Neural cell (in vitro differentiated cells): ENCODE measurements at regions not wholly inside any gene's neighbourhood (a gene's known extent, or its start where the extent isn't known, plus 50 kb on each side); places are given as distances from the start of the nearest gene placed in this dataset.

Experiments
- H2AFZ ChIP-seq: fragments of 200-600, 300-800 bp; sonication (generic), shearing (Covaris generic); 2 replicates; pipeline ENCODE4 v1.6.0; 2014; ENCODE audit warnings: low read depth, mild to moderate bottlenecking, antibody characterized with exemption, low read length, moderate library complexity
- H3F3A ChIP-seq: fragments of 200-600 bp; shearing (Covaris generic); 2 replicates; pipeline ENCODE4 v1.6.1; 2016; ENCODE audit warnings: mild to moderate bottlenecking, moderate library complexity, mixed read lengths, antibody characterized with exemption, low read length; ENCODE audit not compliant: insufficient read depth, poor library complexity, severe bottlenecking
- H3K27ac ChIP-seq: fragments of 200-600, 300-800 bp; sonication (generic), shearing (Covaris generic); 2 replicates; pipeline ENCODE4 v1.5.1; 2014; ENCODE audit warnings: mild to moderate bottlenecking, low read length, moderate library complexity
- H3K27me3 ChIP-seq: fragments of 300-800, 200-600 bp; sonication (generic), shearing (Covaris generic); 2 replicates; pipeline ENCODE4 v1.6.0; 2014; ENCODE audit warnings: mild to moderate bottlenecking, low read depth, low read length, moderate library complexity; ENCODE audit not compliant: insufficient read depth
- H3K36me3 ChIP-seq: fragments of 300-800, 200-600 bp; sonication (generic), shearing (Covaris generic); 2 replicates; pipeline ENCODE4 v1.5.1; 2014; ENCODE audit warnings: mild to moderate bottlenecking, antibody characterized with exemption, low read length, moderate library complexity; ENCODE audit not compliant: insufficient read depth
- H3K4me2 ChIP-seq: fragments of 300-800, 200-600 bp; sonication (generic), shearing (Covaris generic); 2 replicates; pipeline ENCODE4 v1.6.0; 2014; ENCODE audit warnings: mild to moderate bottlenecking, low read length
- H3K4me3 ChIP-seq: fragments of 300-800, 200-600 bp; sonication (generic), shearing (Covaris generic); 2 replicates; pipeline ENCODE4 v1.5.1; 2014; ENCODE audit warnings: mild to moderate bottlenecking, low read length, moderate library complexity
- H3K79me2 ChIP-seq: fragments of 200-600 bp; shearing (Covaris generic); replicated peaks from 2 replicates; pipeline ENCODE4 v1.6.0; 2014; ENCODE audit warnings: mild to moderate bottlenecking, low read length, moderate library complexity; ENCODE audit not compliant: insufficient read depth
- H3K9ac ChIP-seq: fragments of 300-800, 200-600 bp; sonication (generic), shearing (Covaris generic); 2 replicates; pipeline ENCODE4 v1.6.1; 2016; ENCODE audit warnings: mild to moderate bottlenecking, low read length, mixed read lengths
- H3K9me2 ChIP-seq: fragments of 200-600 bp; shearing (Covaris generic); 2 replicates; pipeline ENCODE4 v1.6.1; 2016; ENCODE audit warnings: mild to moderate bottlenecking, low read length, mixed read lengths; ENCODE audit not compliant: insufficient read depth
- H3K9me3 ChIP-seq: fragments of 200-600, 300-800 bp; sonication (generic), shearing (Covaris generic); 2 replicates; pipeline ENCODE4 v1.6.1; 2016; ENCODE audit warnings: mild to moderate bottlenecking, mixed run types, low read length, moderate library complexity, mixed read lengths
- H4K20me1 ChIP-seq: fragments of 200-600 bp; shearing (Covaris generic); 2 replicates; pipeline ENCODE4 v1.6.1; 2016; ENCODE audit warnings: mild to moderate bottlenecking, mixed run types; ENCODE audit not compliant: insufficient read depth
- EP300 ChIP-seq: fragments of 450-650 bp; conservative IDR thresholded peaks from 2 replicates; pipeline ENCODE4 v1.6.1; 2014; ENCODE audit warnings: antibody characterized with exemption, mild to moderate bottlenecking, moderate library complexity; ENCODE audit not compliant: poor library complexity, severe bottlenecking
- EZH2 ChIP-seq: fragments of 200-600, 300-800 bp; shearing (Covaris generic), sonication (generic); IDR thresholded peaks from 2 replicates; pipeline ENCODE4 v1.6.1; 2014; ENCODE audit warnings: antibody characterized with exemption, low read length, borderline replicate concordance, mild to moderate bottlenecking; ENCODE audit not compliant: insufficient read depth, poor library complexity, severe bottlenecking
- MXI1 ChIP-seq: fragments of 450-650 bp; conservative IDR thresholded peaks from 2 replicates; pipeline ENCODE4 v1.6.1; 2014; ENCODE audit warnings: antibody characterized with exemption, mild to moderate bottlenecking; ENCODE audit not compliant: poor library complexity, severe bottlenecking
- POLR2AphosphoS5 ChIP-seq: IDR thresholded peaks from 2 replicates; pipeline ENCODE4 v1.6.1; 2012
- RAD21 ChIP-seq: fragments of 450-650 bp; conservative IDR thresholded peaks from 2 replicates; pipeline ENCODE4 v1.6.1; 2014; ENCODE audit warnings: antibody characterized with exemption, mild to moderate bottlenecking, moderate library complexity
- SMC3 ChIP-seq: fragments of 450-650 bp; conservative IDR thresholded peaks from 2 replicates; pipeline ENCODE4 v1.6.1; 2014; ENCODE audit warnings: antibody characterized with exemption, mild to moderate bottlenecking, moderate library complexity; ENCODE audit not compliant: poor library complexity
- TAF1 ChIP-seq: IDR thresholded peaks from 2 replicates; pipeline ENCODE4 v1.6.1; 2012; ENCODE audit warnings: low read depth
- TF ChIP-seq, protein P1 (sequence below): fragments of 450-650 bp; IDR thresholded peaks from 2 replicates; pipeline ENCODE4 v1.5.1; 2014; ENCODE audit warnings: antibody characterized with exemption, mild to moderate bottlenecking, moderate library complexity; ENCODE audit not compliant: poor library complexity, severe bottlenecking
- TF ChIP-seq, protein P2 (sequence below): IDR thresholded peaks from 2 replicates; pipeline ENCODE4 v1.6.1; 2012; ENCODE audit warnings: borderline replicate concordance

DNA sequence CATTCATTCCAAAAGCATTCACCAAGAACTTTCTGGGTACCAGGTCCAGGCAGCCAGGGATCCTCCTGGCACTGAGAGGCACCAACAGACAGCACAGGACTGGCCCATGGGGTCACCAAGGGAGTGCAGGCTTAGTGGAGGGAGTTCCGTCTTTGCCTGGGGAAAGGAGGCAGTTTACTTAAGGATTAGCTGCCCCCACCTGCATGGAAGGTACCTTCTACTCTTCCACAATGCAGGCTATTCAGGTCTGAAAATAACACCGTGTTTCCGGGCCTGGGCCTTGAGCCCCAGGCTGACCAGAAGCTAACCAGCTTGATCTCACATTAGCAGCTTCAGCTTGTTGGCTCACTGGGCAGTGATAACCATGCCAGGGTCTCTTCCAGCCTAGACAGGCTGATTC lies 199.4 kb downstream of the FOXA2 start:
- H3K4me2 ChIP-seq, result no peak overlapping the region
- no peaks in the 10 kb centered on the region for H3K79me2 ChIP-seq
- H3K27ac ChIP-seq, result no peak overlapping the region
- H3F3A ChIP-seq, result no peaks in the 10 kb centered on the region
- no peaks in the 10 kb centered on the region for H3K36me3 ChIP-seq
- H3K9ac ChIP-seq, result no peak overlapping the region
- H3K9me2 ChIP-seq, result no peaks in the 10 kb centered on the region
- no peak overlapping the region for H3K4me3 ChIP-seq
- H2AFZ ChIP-seq, result no peak overlapping the region
- TF ChIP-seq SMC3, result no peak
- TF ChIP-seq, protein P1, sequence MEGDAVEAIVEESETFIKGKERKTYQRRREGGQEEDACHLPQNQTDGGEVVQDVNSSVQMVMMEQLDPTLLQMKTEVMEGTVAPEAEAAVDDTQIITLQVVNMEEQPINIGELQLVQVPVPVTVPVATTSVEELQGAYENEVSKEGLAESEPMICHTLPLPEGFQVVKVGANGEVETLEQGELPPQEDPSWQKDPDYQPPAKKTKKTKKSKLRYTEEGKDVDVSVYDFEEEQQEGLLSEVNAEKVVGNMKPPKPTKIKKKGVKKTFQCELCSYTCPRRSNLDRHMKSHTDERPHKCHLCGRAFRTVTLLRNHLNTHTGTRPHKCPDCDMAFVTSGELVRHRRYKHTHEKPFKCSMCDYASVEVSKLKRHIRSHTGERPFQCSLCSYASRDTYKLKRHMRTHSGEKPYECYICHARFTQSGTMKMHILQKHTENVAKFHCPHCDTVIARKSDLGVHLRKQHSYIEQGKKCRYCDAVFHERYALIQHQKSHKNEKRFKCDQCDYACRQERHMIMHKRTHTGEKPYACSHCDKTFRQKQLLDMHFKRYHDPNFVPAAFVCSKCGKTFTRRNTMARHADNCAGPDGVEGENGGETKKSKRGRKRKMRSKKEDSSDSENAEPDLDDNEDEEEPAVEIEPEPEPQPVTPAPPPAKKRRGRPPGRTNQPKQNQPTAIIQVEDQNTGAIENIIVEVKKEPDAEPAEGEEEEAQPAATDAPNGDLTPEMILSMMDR, result no peak
- TF ChIP-seq RAD21, result no peak
- no peak for TF ChIP-seq POLR2AphosphoS5
- no peak for TF ChIP-seq MXI1
- TF ChIP-seq EP300, result no peak
- no peaks in the 10 kb centered on the region for H3K27me3 ChIP-seq
- H3K9me3 ChIP-seq, result no peaks in the 10 kb centered on the region
- no peaks in the 10 kb centered on the region for H4K20me1 ChIP-seq

DNA sequence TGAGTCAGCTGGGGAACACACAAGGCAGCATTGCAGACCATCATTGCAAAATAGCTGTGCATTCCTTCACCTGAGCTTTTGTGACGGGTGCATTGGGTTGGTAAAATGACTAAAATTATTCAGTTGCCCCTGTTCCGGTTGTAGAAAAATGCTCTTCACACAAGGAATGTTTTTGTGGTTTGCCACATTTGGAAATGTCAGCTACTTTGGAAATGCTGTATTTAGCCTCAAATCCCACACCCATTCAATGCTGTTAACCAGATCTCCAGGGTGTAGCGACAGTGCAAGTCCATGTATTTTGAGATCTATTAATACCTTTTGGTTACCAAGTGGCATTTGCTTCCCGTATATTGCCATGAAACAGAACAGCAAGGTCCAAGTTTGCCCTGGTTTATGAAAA lies 201.2 kb downstream of the FOXA2 start:
- no peaks in the 10 kb centered on the region for H3K9me2 ChIP-seq
- H2AFZ ChIP-seq, result no peak overlapping the region
- no peak for TF ChIP-seq SMC3
- TF ChIP-seq, protein P2, sequence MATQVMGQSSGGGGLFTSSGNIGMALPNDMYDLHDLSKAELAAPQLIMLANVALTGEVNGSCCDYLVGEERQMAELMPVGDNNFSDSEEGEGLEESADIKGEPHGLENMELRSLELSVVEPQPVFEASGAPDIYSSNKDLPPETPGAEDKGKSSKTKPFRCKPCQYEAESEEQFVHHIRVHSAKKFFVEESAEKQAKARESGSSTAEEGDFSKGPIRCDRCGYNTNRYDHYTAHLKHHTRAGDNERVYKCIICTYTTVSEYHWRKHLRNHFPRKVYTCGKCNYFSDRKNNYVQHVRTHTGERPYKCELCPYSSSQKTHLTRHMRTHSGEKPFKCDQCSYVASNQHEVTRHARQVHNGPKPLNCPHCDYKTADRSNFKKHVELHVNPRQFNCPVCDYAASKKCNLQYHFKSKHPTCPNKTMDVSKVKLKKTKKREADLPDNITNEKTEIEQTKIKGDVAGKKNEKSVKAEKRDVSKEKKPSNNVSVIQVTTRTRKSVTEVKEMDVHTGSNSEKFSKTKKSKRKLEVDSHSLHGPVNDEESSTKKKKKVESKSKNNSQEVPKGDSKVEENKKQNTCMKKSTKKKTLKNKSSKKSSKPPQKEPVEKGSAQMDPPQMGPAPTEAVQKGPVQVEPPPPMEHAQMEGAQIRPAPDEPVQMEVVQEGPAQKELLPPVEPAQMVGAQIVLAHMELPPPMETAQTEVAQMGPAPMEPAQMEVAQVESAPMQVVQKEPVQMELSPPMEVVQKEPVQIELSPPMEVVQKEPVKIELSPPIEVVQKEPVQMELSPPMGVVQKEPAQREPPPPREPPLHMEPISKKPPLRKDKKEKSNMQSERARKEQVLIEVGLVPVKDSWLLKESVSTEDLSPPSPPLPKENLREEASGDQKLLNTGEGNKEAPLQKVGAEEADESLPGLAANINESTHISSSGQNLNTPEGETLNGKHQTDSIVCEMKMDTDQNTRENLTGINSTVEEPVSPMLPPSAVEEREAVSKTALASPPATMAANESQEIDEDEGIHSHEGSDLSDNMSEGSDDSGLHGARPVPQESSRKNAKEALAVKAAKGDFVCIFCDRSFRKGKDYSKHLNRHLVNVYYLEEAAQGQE, result no peak
- TF ChIP-seq EP300, result no peak
- TF ChIP-seq RAD21, result no peak
- TF ChIP-seq MXI1, result no peak
- TF ChIP-seq TAF1, result no peak
- TF ChIP-seq POLR2AphosphoS5, result no peak
- TF ChIP-seq, protein P1, result no peak
- no peak for TF ChIP-seq EZH2
- H3K9ac ChIP-seq, result no peak overlapping the region
- no peak overlapping the region for H3K4me3 ChIP-seq
- no peaks in the 10 kb centered on the region for H3K36me3 ChIP-seq
- no peaks in the 10 kb centered on the region for H3K79me2 ChIP-seq
- H4K20me1 ChIP-seq, result no peaks in the 10 kb centered on the region
- no peak overlapping the region for H3K27ac ChIP-seq
- no peaks in the 10 kb centered on the region for H3K27me3 ChIP-seq
- no peaks in the 10 kb centered on the region for H3F3A ChIP-seq
- H3K9me3 ChIP-seq, result no peaks in the 10 kb centered on the region
- no peak overlapping the region for H3K4me2 ChIP-seq
